Fibroblast of mammary gland (primary cell): ENCODE measurements at regions not wholly inside any gene's neighbourhood (a gene's known extent, or its start where the extent isn't known, plus 50 kb on each side); places are given as distances from the start of the nearest gene placed in this dataset.

Source experiments
- DNase-seq: peaks from one replicate; pipeline ENCODE4 v3.0.0-alpha.2; 2010; ENCODE audit warnings: low read depth
- H3K4me3 ChIP-seq: 2 replicates; pipeline ENCODE4 v1.5.1; 2011; ENCODE audit warnings: low read depth, mild to moderate bottlenecking, low read length, moderate library complexity; ENCODE audit not compliant: control insufficient read depth
- TF ChIP-seq, protein P1 (sequence below): conservative IDR thresholded peaks from 2 replicates; pipeline ENCODE4 v1.5.1; 2011; ENCODE audit warnings: low read depth, low read length, inconsistent platforms; ENCODE audit not compliant: control insufficient read depth, insufficient read depth

DNA sequence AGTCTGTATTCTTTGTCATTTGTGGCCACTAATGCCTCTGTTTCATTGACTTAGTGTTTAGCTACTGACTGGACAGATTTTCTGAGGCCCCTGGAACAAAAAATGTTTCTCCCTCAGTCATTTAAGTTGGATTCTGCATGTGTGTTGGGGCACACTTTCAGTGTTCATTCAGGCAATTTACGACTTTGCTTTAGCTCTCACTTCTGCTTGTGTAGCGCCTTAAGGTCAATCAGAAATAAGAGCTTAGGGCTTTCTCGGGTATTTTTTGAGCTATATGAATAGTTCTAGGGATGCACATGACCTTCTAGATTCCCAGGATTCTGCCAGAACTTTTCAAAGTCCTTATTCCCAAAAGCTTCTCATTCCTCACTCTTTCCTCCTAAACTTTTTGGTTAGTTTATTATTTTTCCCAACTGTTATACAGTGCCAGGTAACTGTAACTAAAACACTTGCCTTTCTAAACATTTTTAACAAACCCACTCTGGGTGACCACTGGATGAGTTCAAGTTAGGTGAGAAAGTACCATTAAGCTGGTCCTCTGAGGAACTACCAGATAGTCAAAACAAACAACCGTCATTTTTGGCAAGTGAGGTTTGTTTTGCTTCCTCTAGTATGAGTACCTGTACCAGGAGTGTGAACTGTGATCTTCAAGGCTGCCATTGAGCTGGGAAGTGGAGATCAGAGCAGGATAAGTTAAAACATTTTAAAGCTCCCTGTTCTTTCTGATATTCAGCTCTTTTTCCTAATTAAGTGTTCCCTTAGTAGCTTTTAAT, 571.3 kb upstream of the TLE4 start:
- H3K4me3 ChIP-seq, result no peak overlapping the region
- TF ChIP-seq, protein P1, sequence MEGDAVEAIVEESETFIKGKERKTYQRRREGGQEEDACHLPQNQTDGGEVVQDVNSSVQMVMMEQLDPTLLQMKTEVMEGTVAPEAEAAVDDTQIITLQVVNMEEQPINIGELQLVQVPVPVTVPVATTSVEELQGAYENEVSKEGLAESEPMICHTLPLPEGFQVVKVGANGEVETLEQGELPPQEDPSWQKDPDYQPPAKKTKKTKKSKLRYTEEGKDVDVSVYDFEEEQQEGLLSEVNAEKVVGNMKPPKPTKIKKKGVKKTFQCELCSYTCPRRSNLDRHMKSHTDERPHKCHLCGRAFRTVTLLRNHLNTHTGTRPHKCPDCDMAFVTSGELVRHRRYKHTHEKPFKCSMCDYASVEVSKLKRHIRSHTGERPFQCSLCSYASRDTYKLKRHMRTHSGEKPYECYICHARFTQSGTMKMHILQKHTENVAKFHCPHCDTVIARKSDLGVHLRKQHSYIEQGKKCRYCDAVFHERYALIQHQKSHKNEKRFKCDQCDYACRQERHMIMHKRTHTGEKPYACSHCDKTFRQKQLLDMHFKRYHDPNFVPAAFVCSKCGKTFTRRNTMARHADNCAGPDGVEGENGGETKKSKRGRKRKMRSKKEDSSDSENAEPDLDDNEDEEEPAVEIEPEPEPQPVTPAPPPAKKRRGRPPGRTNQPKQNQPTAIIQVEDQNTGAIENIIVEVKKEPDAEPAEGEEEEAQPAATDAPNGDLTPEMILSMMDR, result no peak
- DNase-seq, result no peak

DNA sequence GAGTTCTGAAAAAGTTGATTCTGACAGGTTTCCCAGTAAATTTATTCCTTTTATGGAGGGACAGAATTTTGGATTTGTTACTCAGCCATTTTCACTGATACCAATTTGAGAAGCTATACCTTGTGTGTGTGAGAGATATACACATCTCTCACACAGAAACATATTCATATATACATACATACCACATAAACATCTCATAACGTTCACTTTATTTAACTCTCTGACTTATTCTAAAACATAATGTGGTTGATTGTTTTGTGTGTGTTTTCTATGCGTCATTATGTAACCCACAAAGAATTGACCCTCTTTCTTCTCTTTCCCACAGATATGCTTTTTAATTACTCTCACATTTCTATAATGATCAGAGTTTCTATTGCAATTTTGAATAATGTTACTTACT, 570.8 kb upstream of the TLE4 start:
- no peak overlapping the region for H3K4me3 ChIP-seq
- DNase-seq, result no peak
- TF ChIP-seq, protein P1, result no peak

DNA sequence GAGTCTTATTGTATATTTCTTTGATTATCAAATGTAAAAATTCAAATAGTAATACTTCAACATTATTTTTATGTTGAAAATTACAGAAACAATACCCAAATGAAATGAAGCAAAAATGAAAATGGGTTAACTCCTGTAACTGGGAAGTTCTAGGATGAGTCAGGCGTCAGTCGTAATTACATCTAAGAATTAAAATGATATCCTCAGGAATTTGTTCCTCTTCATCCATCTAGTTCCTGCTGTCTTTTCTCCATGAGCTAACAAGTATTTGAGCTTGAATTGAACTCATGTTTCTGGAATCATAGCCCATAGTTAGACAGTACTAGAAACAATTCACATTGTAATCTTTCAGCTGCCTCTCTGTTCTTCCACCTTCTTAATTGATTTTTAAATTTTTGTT, 568.3 kb upstream of the TLE4 start:
- no peak overlapping the region for H3K4me3 ChIP-seq
- TF ChIP-seq, protein P1, result no peak
- no peak for DNase-seq

DNA sequence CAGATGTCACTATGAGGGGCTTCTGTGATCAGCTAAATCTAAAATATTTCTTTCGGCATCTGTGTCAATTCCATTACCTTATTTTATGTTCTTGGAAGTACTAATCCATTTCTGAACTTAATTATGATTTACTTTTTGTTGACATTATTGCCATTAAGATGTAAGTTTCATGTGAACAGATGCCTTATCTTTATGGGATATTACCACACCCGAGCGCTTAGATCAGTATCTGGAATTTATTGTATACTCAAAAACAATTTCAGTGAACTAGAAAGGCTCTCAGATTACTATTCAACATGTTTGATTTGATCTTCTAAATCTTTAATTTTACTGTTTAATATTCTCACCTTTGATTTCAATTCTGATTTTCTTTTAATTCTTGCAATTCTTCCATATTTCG, 567.7 kb upstream of the TLE4 start:
- DNase-seq, result no peak
- TF ChIP-seq, protein P1, result no peak
- no peak overlapping the region for H3K4me3 ChIP-seq

DNA sequence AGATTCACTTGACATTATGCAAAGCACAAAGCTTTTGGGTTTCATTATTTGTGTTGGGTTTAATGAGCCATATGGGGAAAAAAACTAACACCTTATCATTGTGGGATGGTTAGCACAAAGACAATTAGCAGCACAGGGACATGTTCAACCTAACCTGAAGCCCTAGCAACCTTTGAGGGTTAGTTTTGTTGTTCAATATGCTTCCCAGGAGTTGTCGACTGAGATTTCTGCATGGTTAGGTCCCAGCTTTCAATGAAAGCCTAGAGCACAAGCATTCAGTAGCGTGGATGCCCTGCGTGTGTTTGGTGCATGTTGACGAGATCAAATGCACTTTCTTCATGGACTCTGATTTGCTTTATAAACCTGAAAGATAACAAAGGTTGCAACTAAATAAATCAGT, 565.2 kb upstream of the TLE4 start:
- no peak overlapping the region for H3K4me3 ChIP-seq
- DNase-seq, result no peak
- TF ChIP-seq, protein P1, result no peak

DNA sequence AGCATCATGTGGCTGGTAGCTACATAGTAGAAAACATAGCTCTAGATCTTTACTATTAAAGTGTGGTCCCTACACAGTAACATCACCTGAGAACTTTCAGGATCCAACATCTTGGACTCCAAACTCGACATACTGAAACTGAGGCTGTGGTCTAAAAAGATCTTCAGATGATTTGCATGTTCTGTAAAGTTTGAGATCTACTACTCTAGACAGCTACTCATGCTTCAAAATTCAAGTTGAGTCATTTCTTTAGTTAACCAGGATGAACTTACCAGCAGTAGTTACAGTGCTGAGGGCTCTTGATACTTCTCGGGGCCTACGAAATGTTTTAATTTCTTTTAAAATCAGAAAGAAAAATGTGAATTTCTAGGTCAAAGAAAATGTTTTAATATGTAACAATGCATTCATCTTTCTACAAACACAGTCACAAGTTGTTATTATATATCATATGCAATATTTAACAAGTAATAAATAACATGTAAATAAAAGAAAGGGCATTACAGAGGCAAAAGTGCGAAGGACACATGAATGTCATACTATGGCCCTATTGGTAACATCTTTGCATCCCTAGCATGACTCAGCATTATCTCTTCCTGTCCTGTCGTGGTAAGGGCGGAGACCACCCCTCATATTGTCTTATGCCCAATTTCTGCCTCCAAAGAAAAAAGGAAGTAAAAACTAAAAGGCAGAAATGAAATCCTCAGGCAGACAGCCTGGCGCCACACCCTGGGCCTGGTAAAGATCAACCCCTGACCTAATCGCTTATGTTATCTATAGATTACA, 563.9 kb upstream of the TLE4 start:
- no peak overlapping the region for H3K4me3 ChIP-seq
- DNase-seq, result no peak
- TF ChIP-seq, protein P1, result no peak
